ENCODE measurements at regions not wholly inside any gene's neighbourhood (a gene's known extent, or its start where the extent isn't known, plus 50 kb on each side); places are given as distances from the start of the nearest gene placed in this dataset.

- no peak for TF ChIP-seq BHLHE40 (IDR thresholded peaks at IDR 0.05; ENCODE audit: borderline replicate concordance)
- TF ChIP-seq ELF4 (IDR thresholded peaks at IDR 0.05): no peak
- TF ChIP-seq SP1 (IDR thresholded peaks at IDR 0.05): no peak
- TF ChIP-seq TARDBP (IDR thresholded peaks at IDR 0.05): no peak
These were observed 222.4 kb downstream of the FBXO8 start for GRCh38 chr4:174061026-174061425.

All from HEK293T (cell line).